Endothelial cell of umbilical vein (primary cell): ENCODE measurements at regions not wholly inside any gene's neighbourhood (a gene's known extent, or its start where the extent isn't known, plus 50 kb on each side); places are given as distances from the start of the nearest gene placed in this dataset.

ENCODE experiments used
- BruUV-seq: library from RNA; stranded (reverse); fragments of 400-500 nt; replicated peaks from 2 replicates; lab custom pipeline; 2021; lab: Mats Ljungman, UMichigan
- CTCF ChIA-PET: fragments of 300-600, 350-600 bp; sonication (Branson Sonifier 250); formaldehyde crosslinking; loops from one replicate; lab custom pipeline; 2021; ENCODE audit warnings: antibody characterized with exemption, inconsistent platforms; lab: Charles Lee
- POLR2A ChIA-PET: fragments of 300-600, 350-600 bp; sonication (Branson Sonifier 250); formaldehyde crosslinking; loops from one replicate; lab custom pipeline; 2021; ENCODE audit warnings: antibody characterized with exemption, inconsistent platforms; lab: Charles Lee
- DNase-seq: peaks from one replicate; pipeline ENCODE4 v3.0.0-alpha.2; 2011; ENCODE audit warnings: low read depth, low spot score
- FAIRE-seq: peaks from 2 replicates; lab custom pipeline; 2011; peaks lifted over from hg19 to GRCh38; lab: Jason Lieb, UNC
- H2AFZ ChIP-seq: 2 replicates; pipeline ENCODE4 v1.6.0; 2012; ENCODE audit warnings: low read depth, low read length, control low read depth, inconsistent platforms
- H3K27ac ChIP-seq: 2 replicates; pipeline ENCODE4 v1.5.1; 2011; ENCODE audit warnings: low read depth, mild to moderate bottlenecking, control low read depth, low read length, moderate library complexity; ENCODE audit not compliant: insufficient read depth
- H3K27me3 ChIP-seq, 2 experiments: 2 replicates each; pipeline versions ENCODE4 v1.6.0 to v1.6.1; 2011; ENCODE audit warnings: low read length in 2 of 2, mixed read lengths in 1 of 2; ENCODE audit not compliant: control insufficient read depth in 2 of 2, insufficient read depth in 2 of 2
- H3K36me3 ChIP-seq, 2 experiments: 2 replicates in 1 of 2; 3 replicates in 1 of 2; pipeline ENCODE4 v1.5.1; 2011; ENCODE audit warnings: low read length in 2 of 2, mild to moderate bottlenecking in 1 of 2, moderate library complexity in 1 of 2; ENCODE audit not compliant: control insufficient read depth in 2 of 2, insufficient read depth in 2 of 2; ENCODE audit errors: extremely low read depth in 1 of 2
- H3K4me1 ChIP-seq: 3 replicates; pipeline ENCODE4 v1.5.1; 2011; ENCODE audit warnings: mild to moderate bottlenecking, low read length; ENCODE audit not compliant: control insufficient read depth, insufficient read depth; ENCODE audit errors: extremely low read depth
- H3K4me2 ChIP-seq: 2 replicates; pipeline ENCODE4 v1.6.1; 2011; ENCODE audit warnings: low read length, control low read depth, mixed read lengths; ENCODE audit not compliant: insufficient read depth
- H3K4me3 ChIP-seq, 3 experiments: fragments of 200-600 bp in 1 of 3; sonication (generic), shearing (Covaris generic) in 1 of 3; replicated peaks in 1 of 3; 2 replicates each; pipeline ENCODE4 v1.5.1; 2011 to 2016; ENCODE audit warnings: control low read depth in 3 of 3, low read length in 3 of 3, mild to moderate bottlenecking in 2 of 3, inconsistent platforms in 1 of 3, low read depth in 1 of 3, moderate library complexity in 1 of 3; ENCODE audit not compliant: insufficient read depth in 1 of 3
- H3K79me2 ChIP-seq: 2 replicates; pipeline ENCODE4 v1.6.0; 2012; ENCODE audit warnings: low read length, inconsistent platforms; ENCODE audit not compliant: control insufficient read depth, insufficient read depth
- H3K9ac ChIP-seq: replicated peaks from 2 replicates; pipeline ENCODE3; 2011; ENCODE audit warnings: low read length, control low read depth; ENCODE audit not compliant: insufficient read depth; ENCODE audit errors: extremely low read depth
- H3K9me1 ChIP-seq: replicated peaks from 3 replicates; pipeline ENCODE4 v1.6.0; 2011; ENCODE audit warnings: mild to moderate bottlenecking, low read length; ENCODE audit not compliant: control insufficient read depth, insufficient read depth; ENCODE audit errors: extremely low read depth
- H3K9me3 ChIP-seq: replicated peaks from 2 replicates; pipeline ENCODE4 v1.5.1; 2012; ENCODE audit warnings: low read length, inconsistent platforms; ENCODE audit not compliant: control insufficient read depth, insufficient read depth
- H4K20me1 ChIP-seq: replicated peaks from 2 replicates; pipeline ENCODE3; 2011; ENCODE audit warnings: mild to moderate bottlenecking, low read length; ENCODE audit not compliant: control insufficient read depth, insufficient read depth; ENCODE audit errors: extremely low read depth
- EZH2 ChIP-seq: IDR thresholded peaks from 2 replicates; pipeline ENCODE4 v1.6.1; 2012; ENCODE audit warnings: borderline replicate concordance, low read depth, mild to moderate bottlenecking, moderate library complexity, low read length, inconsistent platforms; ENCODE audit not compliant: severe bottlenecking
- FOS ChIP-seq: IDR thresholded peaks from 2 replicates; pipeline ENCODE4 v1.6.1; 2011; ENCODE audit warnings: mild to moderate bottlenecking, low read length, moderate library complexity, borderline replicate concordance; ENCODE audit not compliant: insufficient read depth
- GATA2 ChIP-seq: IDR thresholded peaks from 2 replicates; pipeline ENCODE4 v1.7.0; 2011; ENCODE audit warnings: low read depth, mild to moderate bottlenecking, moderate library complexity, mixed read lengths, low read length; ENCODE audit not compliant: insufficient read length, insufficient read depth
- JUN ChIP-seq: IDR thresholded peaks from 2 replicates; pipeline ENCODE4 v1.6.1; 2011; ENCODE audit warnings: borderline replicate concordance, low read depth; ENCODE audit not compliant: insufficient read length, insufficient read depth
- MYC ChIP-seq: IDR thresholded peaks from one replicate; pipeline ENCODE4 v1.6.1; 2011; ENCODE audit warnings: mild to moderate bottlenecking, low read depth, low read length
- POLR2A ChIP-seq: IDR thresholded peaks from 2 replicates; pipeline ENCODE4 v1.6.1; 2012; ENCODE audit warnings: low read depth, mild to moderate bottlenecking, control low read depth, low read length
- POLR2AphosphoS5 ChIP-seq: IDR thresholded peaks from 2 replicates; pipeline ENCODE4 v1.6.1; 2012; ENCODE audit warnings: low read depth, mild to moderate bottlenecking, control low read depth, low read length, moderate library complexity; ENCODE audit not compliant: insufficient read depth
- dilution Hi-C: fragments of 300-500 bp; cut with MboI; formaldehyde crosslinking; loops from one replicate; pipeline ENCODE4 v1.15.0; 2019; ENCODE audit warnings: low sequenced_read_pairs; ENCODE audit not compliant: extremely low pct_ligation_motif_present
- intact Hi-C: fragments of 100-400 bp; cut with micrococcal nuclease; formaldehyde crosslinking; loops from one replicate; pipeline ENCODE4 v1.10.0; 2022
- TF ChIP-seq, protein P1 (sequence below): IDR thresholded peaks from 2 replicates; pipeline ENCODE4 v1.6.1; 2011; ENCODE audit not compliant: insufficient read depth, insufficient read length
- TF ChIP-seq, protein P2 (sequence below), 2 donors: IDR thresholded peaks; 1 replicate in 1 of 2; 2 replicates in 1 of 2; pipeline ENCODE4 v1.5.1; 2011; ENCODE audit warnings: low read length in 2 of 2, mild to moderate bottlenecking in 2 of 2, moderate library complexity in 2 of 2, control low read depth in 1 of 2, inconsistent platforms in 1 of 2, low read depth in 1 of 2; ENCODE audit not compliant: insufficient read depth in 1 of 2; ENCODE audit errors: extremely low read depth in 1 of 2

DNA sequence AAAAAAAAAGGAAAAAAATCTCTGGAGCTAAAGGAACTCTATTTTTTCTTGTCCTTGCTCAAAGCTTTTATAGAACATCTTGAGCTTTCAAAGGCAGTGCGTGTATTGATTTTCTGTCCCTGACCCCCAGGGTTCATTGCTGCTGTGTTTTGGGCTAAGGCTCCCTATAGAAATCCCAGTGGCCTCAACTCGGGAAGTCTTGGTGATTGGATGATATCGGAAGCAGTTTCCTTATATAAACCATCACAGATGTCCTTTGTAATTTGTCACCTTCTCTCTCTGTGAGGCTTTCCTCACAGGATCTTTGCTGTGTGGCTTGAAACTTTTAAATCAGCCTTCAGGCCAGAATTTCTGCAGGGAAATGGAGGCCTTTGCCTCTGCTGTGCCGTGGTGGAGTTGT, 397.7 kb downstream of the RPS6KC1 start:
- Histone ChIP-seq H3K4me2 (no peak overlapping the region), H3K9me3 (no peaks in the 10 kb centered on the region), H2AFZ (no peak overlapping the region), H3K79me2 (no peaks in the 10 kb centered on the region), H3K27ac (no peak overlapping the region), H3K4me3 (no peak overlapping the region), H3K9ac (no peak overlapping the region), H3K27me3 (no peaks in the 10 kb centered on the region), H3K36me3 (no peaks in the 10 kb centered on the region), H3K9me1 (no peaks in the 10 kb centered on the region), H3K4me1 (no peaks in the 10 kb centered on the region), H4K20me1 (no peaks in the 10 kb centered on the region)
- POLR2A ChIA-PET: no interaction called here
- CTCF ChIA-PET: no interaction called here
- TF ChIP-seq FOS: no peak
- TF ChIP-seq GATA2: no peak
- TF ChIP-seq, protein P1, sequence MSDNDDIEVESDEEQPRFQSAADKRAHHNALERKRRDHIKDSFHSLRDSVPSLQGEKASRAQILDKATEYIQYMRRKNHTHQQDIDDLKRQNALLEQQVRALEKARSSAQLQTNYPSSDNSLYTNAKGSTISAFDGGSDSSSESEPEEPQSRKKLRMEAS: no peak
- TF ChIP-seq MYC: no peak
- TF ChIP-seq, protein P2, sequence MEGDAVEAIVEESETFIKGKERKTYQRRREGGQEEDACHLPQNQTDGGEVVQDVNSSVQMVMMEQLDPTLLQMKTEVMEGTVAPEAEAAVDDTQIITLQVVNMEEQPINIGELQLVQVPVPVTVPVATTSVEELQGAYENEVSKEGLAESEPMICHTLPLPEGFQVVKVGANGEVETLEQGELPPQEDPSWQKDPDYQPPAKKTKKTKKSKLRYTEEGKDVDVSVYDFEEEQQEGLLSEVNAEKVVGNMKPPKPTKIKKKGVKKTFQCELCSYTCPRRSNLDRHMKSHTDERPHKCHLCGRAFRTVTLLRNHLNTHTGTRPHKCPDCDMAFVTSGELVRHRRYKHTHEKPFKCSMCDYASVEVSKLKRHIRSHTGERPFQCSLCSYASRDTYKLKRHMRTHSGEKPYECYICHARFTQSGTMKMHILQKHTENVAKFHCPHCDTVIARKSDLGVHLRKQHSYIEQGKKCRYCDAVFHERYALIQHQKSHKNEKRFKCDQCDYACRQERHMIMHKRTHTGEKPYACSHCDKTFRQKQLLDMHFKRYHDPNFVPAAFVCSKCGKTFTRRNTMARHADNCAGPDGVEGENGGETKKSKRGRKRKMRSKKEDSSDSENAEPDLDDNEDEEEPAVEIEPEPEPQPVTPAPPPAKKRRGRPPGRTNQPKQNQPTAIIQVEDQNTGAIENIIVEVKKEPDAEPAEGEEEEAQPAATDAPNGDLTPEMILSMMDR (IDR thresholded peaks at IDR 0.05; ENCODE audit: extremely low read depth in 1 of 2, insufficient read depth in 1 of 2, low read depth in 1 of 2, low read length in 2 of 2): no peak
- TF ChIP-seq POLR2A: no peak
- no peak for TF ChIP-seq EZH2
- no peak for TF ChIP-seq JUN
- TF ChIP-seq POLR2AphosphoS5: no peak
- BruUV-seq: no TSS peak
- FAIRE-seq (no peak), DNase-seq (no peak)
- intact Hi-C loops: no loop called here
- dilution Hi-C loops: no loop called here
